Activated T-helper 2 cell treated with anti-CD3 and anti-CD28 coated beads, Interferon-gamma antibody, Interleukin-2, Interleukin-4, amounts not matched to agents 10 μg/mL and 5 μg/mL and 100 μg/mL, durations not matched to agents 14 hours and 24 hours and 36 hours (primary cell): ENCODE measurements at regions not wholly inside any gene's neighbourhood (a gene's known extent, or its start where the extent isn't known, plus 50 kb on each side); places are given as distances from the start of the nearest gene placed in this dataset.

ENCODE experiments used
- DNase-seq: peaks from one replicate; pipeline ENCODE4 v3.0.0; 2021; ENCODE audit warnings: low spot score
- H3K27ac Mint-ChIP-seq: one replicate; pipeline ENCODE4 v1.8.0; 2021; ENCODE audit warnings: mixed read lengths
- H3K27me3 Mint-ChIP-seq: one replicate; pipeline ENCODE4 v1.8.0; 2021; ENCODE audit warnings: low read depth, mixed read lengths
- H3K36me3 Mint-ChIP-seq: one replicate; pipeline ENCODE4 v1.8.0; 2021; ENCODE audit warnings: low read depth, mixed read lengths
- H3K4me1 Mint-ChIP-seq: one replicate; pipeline ENCODE4 v1.8.0; 2021; ENCODE audit warnings: low read depth, mixed read lengths
- H3K4me3 Mint-ChIP-seq: one replicate; pipeline ENCODE4 v1.8.0; 2021; ENCODE audit warnings: low read depth, mild to moderate bottlenecking, moderate library complexity, mixed read lengths
- H3K9me3 Mint-ChIP-seq: one replicate; pipeline ENCODE4 v1.8.0; 2021; ENCODE audit warnings: mixed read lengths
- intact Hi-C: fragments of 100-400 bp; cut with micrococcal nuclease; formaldehyde crosslinking; loops from one replicate; pipeline ENCODE4 v1.15.1; 2023

DNA sequence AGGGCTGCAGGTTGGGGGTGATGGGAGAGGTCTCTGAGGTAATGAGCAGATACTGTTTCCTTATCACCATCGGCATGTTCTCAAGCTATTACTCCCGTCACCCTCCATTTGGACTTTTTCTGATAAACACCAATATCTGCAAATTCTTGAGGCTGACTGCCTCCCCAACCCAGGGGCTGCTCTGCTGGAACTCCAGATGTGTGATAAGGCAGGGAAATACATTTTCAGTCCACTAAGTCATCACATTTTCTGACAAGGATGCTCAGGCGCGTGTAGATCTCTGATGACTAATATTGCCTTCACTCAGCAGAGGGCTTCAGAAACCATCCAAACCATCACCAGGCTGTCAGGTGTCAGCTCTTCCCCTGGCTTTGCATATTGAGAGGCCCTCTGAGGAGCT is 215.0 kb upstream of the POU3F1 start:
- no peaks in the 10 kb centered on the region for H3K4me1 Mint-ChIP-seq
- intact Hi-C loops: no loop called here
- no peaks in the 10 kb centered on the region for H3K36me3 Mint-ChIP-seq
- no peak overlapping the region for H3K27ac Mint-ChIP-seq
- DNase-seq: no peak
- H3K9me3 Mint-ChIP-seq: no peaks in the 10 kb centered on the region
- H3K4me3 Mint-ChIP-seq: no peak overlapping the region
- peaks cover 6% of the 10 kb centered on the region for H3K27me3 Mint-ChIP-seq

- Mint-ChIP-seq H3K27ac (no peak overlapping the region), H3K27me3 (peaks cover 7% of the 10 kb centered on the region)
Measured at GRCh38 chr1:38258085-38258627, 211.6 kb upstream of the POU3F1 start.

GRCh38 chr1:38257374-38257773 is 210.8 kb upstream of the POU3F1 start:
- H3K27ac Mint-ChIP-seq: no peak overlapping the region
- H3K27me3 Mint-ChIP-seq: peaks cover 11% of the 10 kb centered on the region
- DNase-seq: no peak
- H3K36me3 Mint-ChIP-seq: no peaks in the 10 kb centered on the region
- no peaks in the 10 kb centered on the region for H3K9me3 Mint-ChIP-seq
- no peaks in the 10 kb centered on the region for H3K4me1 Mint-ChIP-seq
- intact Hi-C loops: no loop called here
- no peak overlapping the region for H3K4me3 Mint-ChIP-seq

More at GRCh38 chr1:38258085-38258627, 211.6 kb upstream of the POU3F1 start:
- Mint-ChIP-seq H3K9me3 (no peaks in the 10 kb centered on the region), H3K36me3 (no peaks in the 10 kb centered on the region), H3K4me3 (no peak overlapping the region), H3K4me1 (no peaks in the 10 kb centered on the region)
- no peak for DNase-seq
- intact Hi-C loops: no loop called here

- no peaks in the 10 kb centered on the region for H3K9me3 Mint-ChIP-seq
- no peaks in the 10 kb centered on the region for H3K36me3 Mint-ChIP-seq
- H3K27me3 Mint-ChIP-seq: peaks cover 11% of the 10 kb centered on the region
- H3K4me3 Mint-ChIP-seq: no peak overlapping the region
- no peak overlapping the region for H3K27ac Mint-ChIP-seq
- no peaks in the 10 kb centered on the region for H3K4me1 Mint-ChIP-seq
- intact Hi-C loops: no loop called here
- DNase-seq: no peak
Measured at GRCh38 chr1:38256072-38256471, 209.5 kb upstream of the POU3F1 start.

GRCh38 chr1:38253314-38253713 is 206.7 kb upstream of the POU3F1 start:
- intact Hi-C loops: no loop called here
- Mint-ChIP-seq H3K4me3 (no peak overlapping the region), H3K9me3 (no peaks in the 10 kb centered on the region), H3K27me3 (peaks cover 10% of the 10 kb centered on the region), H3K27ac (no peak overlapping the region), H3K36me3 (no peaks in the 10 kb centered on the region), H3K4me1 (no peaks in the 10 kb centered on the region)
- no peak for DNase-seq

- Mint-ChIP-seq H3K4me3 (no peak overlapping the region), H3K36me3 (no peaks in the 10 kb centered on the region)
Measured at GRCh38 chr1:38250356-38250755, 203.8 kb upstream of the POU3F1 start.

DNA sequence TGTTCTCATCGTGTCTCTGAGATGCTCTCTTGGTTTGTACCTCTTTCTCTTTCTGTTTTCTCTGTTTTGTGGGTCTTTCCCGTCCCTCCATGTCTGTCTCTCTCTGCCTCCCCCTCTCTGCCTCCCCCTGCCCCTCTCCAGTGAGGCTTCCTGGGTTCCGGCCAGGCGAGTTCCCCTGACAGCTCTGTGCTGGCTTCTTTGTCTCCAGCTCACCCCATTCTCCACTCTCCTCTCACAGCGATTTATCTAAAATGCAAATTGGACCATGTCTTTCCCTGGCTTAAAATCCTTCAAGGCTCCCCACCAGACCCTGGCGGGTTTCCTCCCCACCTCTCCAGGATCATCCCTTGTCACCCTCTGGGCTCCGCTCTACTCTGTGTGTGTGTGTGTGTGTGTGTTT is 202.4 kb upstream of the POU3F1 start:
- Mint-ChIP-seq H3K36me3 (no peaks in the 10 kb centered on the region), H3K9me3 (no peaks in the 10 kb centered on the region), H3K4me3 (no peak overlapping the region), H3K27me3 (peaks cover 6% of the 10 kb centered on the region), H3K4me1 (no peaks in the 10 kb centered on the region), H3K27ac (no peak overlapping the region)
- intact Hi-C loops: no loop called here
- no peak for DNase-seq

More at GRCh38 chr1:38250356-38250755, 203.8 kb upstream of the POU3F1 start:
- Mint-ChIP-seq H3K9me3 (no peaks in the 10 kb centered on the region), H3K4me1 (no peaks in the 10 kb centered on the region), H3K27me3 (peaks cover 6% of the 10 kb centered on the region), H3K27ac (no peak overlapping the region)
- DNase-seq: no peak
- intact Hi-C loops: no loop called here

DNA sequence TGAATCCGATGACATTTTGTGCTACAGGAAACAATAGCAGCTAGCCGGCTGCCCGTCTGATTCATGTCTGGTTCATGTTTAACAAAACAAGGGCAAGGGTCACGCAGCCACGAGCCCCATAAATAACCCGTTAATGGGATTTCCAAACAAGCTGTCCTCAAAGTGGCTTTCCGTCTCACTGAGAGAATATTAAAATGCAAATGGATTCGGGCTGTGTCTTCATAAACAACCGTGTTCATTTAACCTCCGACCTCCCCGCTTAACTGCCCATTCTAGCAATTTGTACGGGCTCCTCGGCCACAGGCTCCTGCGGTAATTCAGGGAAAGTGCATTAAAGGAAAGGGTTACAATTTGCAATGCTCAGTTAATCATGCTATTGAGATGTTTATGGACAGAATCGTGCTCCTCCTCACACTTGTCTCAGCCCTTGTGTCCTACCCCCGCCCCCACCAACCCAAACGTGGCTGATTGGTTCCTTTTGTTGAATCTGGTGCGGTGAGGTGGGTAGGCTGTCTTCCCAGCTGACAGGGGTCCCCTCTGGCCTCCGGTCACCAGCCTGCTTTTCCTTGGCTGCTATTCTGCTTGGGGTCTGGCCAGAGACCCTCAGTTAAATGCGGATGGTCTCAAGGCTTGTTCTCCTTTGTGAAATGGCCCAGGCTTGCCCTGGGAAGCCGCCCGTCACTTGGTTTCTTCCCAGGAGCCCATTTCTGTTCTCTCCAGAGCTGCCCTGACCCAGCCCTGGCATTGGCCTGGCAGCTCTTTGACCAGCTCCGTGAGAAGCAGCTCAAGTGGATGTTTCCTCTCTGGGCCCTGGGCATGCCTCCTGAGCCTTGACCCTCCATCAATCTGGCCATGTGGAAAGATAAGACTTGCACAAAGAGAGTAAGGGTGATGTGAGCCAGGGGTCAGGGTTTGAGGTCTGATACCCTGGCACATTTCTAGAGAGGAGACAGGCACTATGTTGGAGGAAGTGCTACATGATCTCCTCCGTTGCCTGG is 200.7 kb upstream of the POU3F1 start:
- H3K4me3 Mint-ChIP-seq: no peak overlapping the region
- no peak for DNase-seq
- H3K9me3 Mint-ChIP-seq: no peaks in the 10 kb centered on the region

GRCh38 chr1:38244218-38244845 is 197.7 kb upstream of the POU3F1 start:
- no peaks in the 10 kb centered on the region for H3K36me3 Mint-ChIP-seq
- no peaks in the 10 kb centered on the region for H3K4me1 Mint-ChIP-seq
- no peaks in the 10 kb centered on the region for H3K9me3 Mint-ChIP-seq
- no peak overlapping the region for H3K4me3 Mint-ChIP-seq
- no peaks in the 10 kb centered on the region for H3K27me3 Mint-ChIP-seq
- no peak overlapping the region for H3K27ac Mint-ChIP-seq
- DNase-seq: no peak
- intact Hi-C loops: no loop called here

More for the DNA sequence above, 200.7 kb upstream of the POU3F1 start:
- Mint-ChIP-seq H3K36me3 (no peaks in the 10 kb centered on the region), H3K4me1 (no peaks in the 10 kb centered on the region), H3K27me3 (peaks cover 3% of the 10 kb centered on the region), H3K27ac (no peak overlapping the region)
- intact Hi-C loops: no loop called here

DNA sequence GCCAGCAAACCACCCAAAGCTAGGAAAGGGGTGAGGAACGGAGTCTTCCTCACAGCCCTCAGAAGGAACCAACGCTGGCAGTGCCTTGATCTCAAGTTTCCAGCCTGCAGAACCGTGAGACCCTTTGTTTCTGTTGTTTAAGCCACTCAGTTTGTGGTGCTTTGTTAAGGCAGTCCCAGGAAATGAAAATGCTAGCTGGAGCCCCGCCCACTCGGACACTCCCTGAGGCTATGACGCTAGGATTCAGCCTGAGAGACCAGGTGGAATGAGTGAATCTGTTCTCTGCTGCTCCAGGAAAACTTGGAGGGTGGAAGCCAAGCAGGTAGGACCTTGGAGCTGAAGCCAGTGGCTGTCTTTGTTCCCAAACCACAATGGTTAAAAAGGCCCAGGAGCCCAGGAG is 196.5 kb upstream of the POU3F1 start:
- Mint-ChIP-seq H3K36me3 (no peaks in the 10 kb centered on the region), H3K27me3 (no peaks in the 10 kb centered on the region), H3K4me1 (no peaks in the 10 kb centered on the region), H3K9me3 (no peaks in the 10 kb centered on the region), H3K27ac (no peak overlapping the region), H3K4me3 (no peak overlapping the region)
- DNase-seq: no peak
- intact Hi-C loops: no loop called here

DNA sequence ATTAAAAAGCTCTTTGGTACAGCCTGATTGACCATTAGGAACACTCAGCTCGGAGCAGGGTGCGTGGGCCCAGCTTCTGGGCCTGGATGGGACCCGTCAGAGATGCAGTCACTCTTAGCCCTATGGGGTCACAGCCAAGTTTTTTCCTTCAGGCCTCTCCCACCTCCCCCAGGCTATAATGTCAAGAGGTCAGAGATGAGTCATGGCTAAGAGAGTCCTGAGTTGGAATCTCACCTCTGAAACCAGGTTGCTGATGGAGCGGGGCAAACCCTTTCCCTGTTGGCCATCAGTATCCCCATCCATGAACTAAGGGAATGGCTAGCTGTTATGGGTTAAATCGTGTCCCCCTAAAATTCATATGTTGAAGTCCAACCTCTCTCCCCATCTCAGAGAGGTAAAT is 195.9 kb upstream of the POU3F1 start:
- intact Hi-C loops: no loop called here
- DNase-seq: no peak
- no peak overlapping the region for H3K27ac Mint-ChIP-seq
- H3K27me3 Mint-ChIP-seq: no peaks in the 10 kb centered on the region
- H3K36me3 Mint-ChIP-seq: no peaks in the 10 kb centered on the region
- H3K4me1 Mint-ChIP-seq: no peaks in the 10 kb centered on the region
- no peak overlapping the region for H3K4me3 Mint-ChIP-seq
- no peaks in the 10 kb centered on the region for H3K9me3 Mint-ChIP-seq

DNA sequence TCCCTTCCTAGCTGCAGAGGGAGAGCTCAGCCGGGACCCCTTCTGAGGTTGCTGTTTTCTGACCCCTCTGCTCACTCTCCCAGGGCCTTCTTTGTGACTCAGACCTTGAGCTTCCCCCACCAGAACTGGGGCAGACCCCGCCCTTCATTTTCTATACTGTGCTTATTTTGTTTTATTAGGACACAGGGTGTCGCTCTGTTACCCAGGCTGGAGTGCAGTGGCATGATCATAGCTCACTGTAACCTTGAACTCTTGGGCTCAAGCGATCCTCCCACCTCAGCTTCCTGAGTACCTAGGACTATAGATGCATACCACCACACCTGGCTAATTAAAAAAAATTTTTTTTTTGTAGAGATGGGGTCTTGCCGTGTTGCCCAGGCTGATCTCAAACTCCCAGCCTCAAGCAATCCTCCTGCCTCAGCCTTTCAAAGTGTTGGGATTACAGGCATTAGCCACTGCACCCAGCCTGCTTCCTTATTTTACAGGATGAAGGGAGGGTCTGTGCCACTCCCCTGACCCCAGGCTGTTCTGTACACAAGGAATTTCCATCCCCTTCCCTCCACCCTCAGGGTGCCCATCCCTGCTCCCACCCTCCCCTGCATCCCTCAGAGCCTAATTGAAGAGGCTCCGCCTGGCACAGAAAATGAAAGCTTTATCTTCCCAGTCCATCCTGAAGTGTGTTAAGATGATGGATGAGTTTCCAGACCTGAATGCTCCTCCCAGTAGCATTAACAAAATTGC is 195.2 kb upstream of the POU3F1 start:
- no peaks in the 10 kb centered on the region for H3K27me3 Mint-ChIP-seq

More for the DNA sequence above, 195.2 kb upstream of the POU3F1 start:
- Mint-ChIP-seq H3K36me3 (no peaks in the 10 kb centered on the region), H3K27ac (no peak overlapping the region), H3K4me3 (no peak overlapping the region), H3K4me1 (no peaks in the 10 kb centered on the region), H3K9me3 (no peaks in the 10 kb centered on the region)
- DNase-seq: no peak
- intact Hi-C loops: no loop called here
